ENCODE measurements at regions not wholly inside any gene's neighbourhood (a gene's known extent, or its start where the extent isn't known, plus 50 kb on each side); places are given as distances from the start of the nearest gene placed in this dataset.

GRCh38 chr5:93076096-93076495 is 504.9 kb downstream of the NR2F1-AS1 start:
- TF ChIP-seq CTCF (IDR thresholded peaks at IDR 0.05) = no peak
- DNase-seq (ENCODE audit: low spot score) (no peak), ATAC-seq (ENCODE audit: low FRiP score) (no peak)

- no peak for DNase-seq (ENCODE audit: low spot score)
- no peak for TF ChIP-seq CTCF (IDR thresholded peaks at IDR 0.05)
- no peak for ATAC-seq (ENCODE audit: low FRiP score)
Measured at GRCh38 chr5:93073547-93073946, 507.5 kb downstream of the NR2F1-AS1 start.

- TF ChIP-seq CTCF (IDR thresholded peaks at IDR 0.05) = no peak
- DNase-seq (ENCODE audit: low spot score) (no peak), ATAC-seq (ENCODE audit: low FRiP score) (peak; percentile 81)
Measured at GRCh38 chr5:93072831-93073459, 508.1 kb downstream of the NR2F1-AS1 start.

- no peak for ATAC-seq (ENCODE audit: low FRiP score)
- TF ChIP-seq CTCF (IDR thresholded peaks at IDR 0.05) = no peak
- no peak for DNase-seq (ENCODE audit: low spot score)
Measured at GRCh38 chr5:93071710-93072109, 509.3 kb downstream of the NR2F1-AS1 start.

GRCh38 chr5:93070938-93071337 is 510.1 kb downstream of the NR2F1-AS1 start:
- DNase-seq (ENCODE audit: low spot score) (no peak), ATAC-seq (ENCODE audit: low FRiP score) (no peak)
- TF ChIP-seq CTCF (IDR thresholded peaks at IDR 0.05) = no peak

- ATAC-seq (ENCODE audit: low FRiP score) = no peak
- no peak for TF ChIP-seq CTCF (IDR thresholded peaks at IDR 0.05)
- DNase-seq (ENCODE audit: low spot score) = no peak
Measured at GRCh38 chr5:93069276-93069675, 511.7 kb downstream of the NR2F1-AS1 start.

GRCh38 chr5:93062548-93062947 is 518.5 kb downstream of the NR2F1-AS1 start:
- DNase-seq (ENCODE audit: low spot score) (no peak), ATAC-seq (ENCODE audit: low FRiP score) (no peak)
- TF ChIP-seq CTCF (IDR thresholded peaks at IDR 0.05) = no peak
